GM12878 (cell line): ENCODE measurements at regions not wholly inside any gene's neighbourhood (a gene's known extent, or its start where the extent isn't known, plus 50 kb on each side); places are given as distances from the start of the nearest gene placed in this dataset.
"Not testable (repeated sequence)": the region's sequence is repeated elsewhere in the genome, so short reads cannot be mapped to it uniquely, and the experiment has no call there.

ENCODE experiments used
- ATAC-seq: fragments of 200-7000 bp; cut with Tn5 transposase; 3 replicates; pipeline ENCODE4 v1.9.1; 2020; ENCODE audit warnings: mild to moderate bottlenecking, moderate library complexity
- BruUV-seq: library from RNA; stranded (reverse); fragments of 400-500 nt; replicated peaks from 2 replicates; lab custom pipeline; 2021; lab: Mats Ljungman, UMichigan
- CTCF ChIA-PET: fragments of 300-600 bp; sonication (Branson Sonifier 250); formaldehyde crosslinking; extraction: SDS; loops from one replicate; lab custom pipeline; 2021; ENCODE audit warnings: inconsistent platforms; lab: Yijun Ruan, JAX
- POLR2A ChIA-PET: fragments of 350-600 bp; formaldehyde crosslinking; extraction: SDS; loops from one replicate; lab custom pipeline; 2021; ENCODE audit warnings: inconsistent platforms; lab: Charles Lee
- RAD21 ChIA-PET: fragments of 300-600 bp; sonication (Branson Sonifier 250); formaldehyde crosslinking; loops from one replicate; lab custom pipeline; 2023; ENCODE audit warnings: antibody characterized with exemption; ENCODE audit not compliant: unreplicated experiment; lab: Charles Lee
- SMC1A ChIA-PET: fragments of 300-600 bp; sonication (Branson Sonifier 250); formaldehyde crosslinking; loops from one replicate; lab custom pipeline; 2023; ENCODE audit not compliant: unreplicated experiment, uncharacterized antibody; lab: Charles Lee
- DNase-seq: peaks from one replicate; pipeline ENCODE4 v3.0.0-alpha.2; 2011; ENCODE audit warnings: low read depth, low spot score
- FAIRE-seq: peaks from 3 replicates; lab custom pipeline; 2011; peaks lifted over from hg19 to GRCh38; lab: Jason Lieb, UNC
- H2AFZ ChIP-seq: 2 replicates; pipeline ENCODE4 v1.6.0; 2011; ENCODE audit warnings: low read depth, low read length, control low read depth; ENCODE audit not compliant: control insufficient read depth
- H3K27ac ChIP-seq: 2 replicates; pipeline ENCODE4 v1.5.1; 2011; ENCODE audit warnings: control low read depth; ENCODE audit not compliant: control insufficient read depth, insufficient read depth
- H3K27me3 ChIP-seq, 2 experiments: replicated peaks in 1 of 2; 2 replicates each; pipeline versions ENCODE4 v1.6.0 to v1.6.1; 2011; ENCODE audit warnings: low read length in 1 of 2; ENCODE audit not compliant: control insufficient read depth in 2 of 2, insufficient read depth in 2 of 2
- H3K36me3 ChIP-seq, 2 experiments: 2 replicates each; pipeline ENCODE4 v1.5.1; 2011; ENCODE audit warnings: low read length in 1 of 2; ENCODE audit not compliant: control insufficient read depth in 2 of 2, insufficient read depth in 2 of 2
- H3K4me1 ChIP-seq: 2 replicates; pipeline ENCODE4 v1.6.1; 2011; ENCODE audit warnings: mild to moderate bottlenecking, low read length, moderate library complexity, mixed read lengths; ENCODE audit not compliant: control insufficient read depth, insufficient read depth
- H3K4me2 ChIP-seq: 2 replicates; pipeline ENCODE4 v1.6.0; 2011; ENCODE audit warnings: control low read depth; ENCODE audit not compliant: control insufficient read depth, insufficient read depth
- H3K4me3 ChIP-seq: fragments of 200-600 bp; sonication (generic); 2 replicates; pipeline ENCODE4 v1.5.1; 2016
- H3K79me2 ChIP-seq: 2 replicates; pipeline ENCODE4 v1.6.0; 2011; ENCODE audit warnings: low read length; ENCODE audit not compliant: control insufficient read depth, insufficient read depth
- H3K9ac ChIP-seq: 2 replicates; pipeline ENCODE4 v1.8.0; 2011; ENCODE audit warnings: low read length, control low read depth, mixed read lengths; ENCODE audit not compliant: control insufficient read depth, insufficient read depth
- H3K9me3 ChIP-seq: replicated peaks from 3 replicates; pipeline ENCODE4 v1.5.1; 2011; ENCODE audit warnings: mild to moderate bottlenecking, low read length; ENCODE audit not compliant: control insufficient read depth, insufficient read depth
- H4K20me1 ChIP-seq: 2 replicates; pipeline ENCODE4 v1.6.0; 2011; ENCODE audit not compliant: control insufficient read depth, insufficient read depth
- BRCA1 ChIP-seq: IDR thresholded peaks from 2 replicates; pipeline ENCODE4 v1.6.1; 2011; ENCODE audit warnings: low read depth, low read length, improper control_type of control experiment
- CHD1 ChIP-seq: IDR thresholded peaks from 2 replicates; pipeline ENCODE4 v1.6.1; 2012; ENCODE audit warnings: low read depth, low read length, improper control_type of control experiment
- CHD2 ChIP-seq: IDR thresholded peaks from 2 replicates; pipeline ENCODE4 v1.6.1; 2011; ENCODE audit warnings: low read depth, low read length, improper control_type of control experiment, borderline replicate concordance
- FOXM1 ChIP-seq: IDR thresholded peaks from 2 replicates; pipeline ENCODE4 v1.6.1; 2012; ENCODE audit warnings: low read depth, mild to moderate bottlenecking, inconsistent platforms, low read length, moderate library complexity
- JUNB ChIP-seq: IDR thresholded peaks from 2 replicates; pipeline ENCODE4 v1.6.1; 2016; ENCODE audit warnings: antibody characterized with exemption, mild to moderate bottlenecking
- KLF5 ChIP-seq: fragments of 450-650 bp; IDR thresholded peaks from 2 replicates; pipeline ENCODE4 v1.6.1; 2014; ENCODE audit warnings: mild to moderate bottlenecking; ENCODE audit not compliant: partially characterized antibody
- RBBP5 ChIP-seq: fragments of 200-600 bp; sonication (generic); conservative IDR thresholded peaks from 2 replicates; pipeline ENCODE4 v1.6.1; 2016
- ZNF24 ChIP-seq: fragments of 450-650 bp; IDR thresholded peaks from 2 replicates; pipeline ENCODE4 v1.6.1; 2017; ENCODE audit warnings: antibody characterized with exemption, mild to moderate bottlenecking
- WGBS: methylation state at CpG from one replicate; pipeline ENCODE4 v1.1.6; 2016; ENCODE audit warnings: low lambda C conversion rate; ENCODE audit not compliant: insufficient replicate concordance, insufficient coverage; ENCODE audit errors: missing lambda C conversion rate; 5-methylcytosine and 5-hydroxymethylcytosine counted together
- in situ Hi-C: fragments of 300-500 bp; cut with MboI; formaldehyde crosslinking; loops from 9 replicates; pipeline ENCODE4 v1.14.3; 2018; ENCODE audit warnings: mixed read lengths
- intact Hi-C: fragments of 100-400 bp; cut with micrococcal nuclease; formaldehyde crosslinking; loops from one replicate; pipeline ENCODE4 v1.14.2; 2022; ENCODE audit not compliant: unreplicated experiment
- TF ChIP-seq, protein P1 (sequence below): fragments of 150-350 bp; IDR thresholded peaks from 2 replicates; pipeline ENCODE4 v1.6.1; 2014; ENCODE audit warnings: mild to moderate bottlenecking, low read depth, low read length
- TF ChIP-seq, protein P2 (sequence below): IDR thresholded peaks from 2 replicates; pipeline ENCODE4 v1.6.1; 2011; ENCODE audit warnings: low read depth, low read length, improper control_type of control experiment, borderline replicate concordance

DNA sequence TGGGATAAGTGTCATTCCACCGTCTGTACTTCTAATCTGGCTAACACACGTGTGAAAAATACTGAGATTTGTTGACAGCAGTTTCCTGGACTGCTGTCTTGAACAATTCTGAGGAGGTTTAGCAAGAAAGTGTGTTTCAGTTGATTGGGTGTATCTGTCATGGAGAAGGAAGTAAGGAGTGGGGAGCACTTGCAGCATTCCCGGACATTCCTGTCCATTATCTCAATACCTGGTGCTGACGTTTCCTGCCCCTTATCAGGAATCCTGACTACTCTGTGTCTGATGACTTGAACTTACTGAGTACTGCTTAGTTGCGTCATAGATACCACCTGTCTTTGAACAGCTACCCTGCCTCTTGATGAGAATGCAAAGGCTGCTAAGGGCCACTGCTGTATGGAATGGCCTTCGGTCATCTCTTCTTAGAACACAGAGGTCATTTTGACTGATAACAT is 72.0 kb upstream of the VKORC1L1 start (continued):
- TF ChIP-seq, protein P1, sequence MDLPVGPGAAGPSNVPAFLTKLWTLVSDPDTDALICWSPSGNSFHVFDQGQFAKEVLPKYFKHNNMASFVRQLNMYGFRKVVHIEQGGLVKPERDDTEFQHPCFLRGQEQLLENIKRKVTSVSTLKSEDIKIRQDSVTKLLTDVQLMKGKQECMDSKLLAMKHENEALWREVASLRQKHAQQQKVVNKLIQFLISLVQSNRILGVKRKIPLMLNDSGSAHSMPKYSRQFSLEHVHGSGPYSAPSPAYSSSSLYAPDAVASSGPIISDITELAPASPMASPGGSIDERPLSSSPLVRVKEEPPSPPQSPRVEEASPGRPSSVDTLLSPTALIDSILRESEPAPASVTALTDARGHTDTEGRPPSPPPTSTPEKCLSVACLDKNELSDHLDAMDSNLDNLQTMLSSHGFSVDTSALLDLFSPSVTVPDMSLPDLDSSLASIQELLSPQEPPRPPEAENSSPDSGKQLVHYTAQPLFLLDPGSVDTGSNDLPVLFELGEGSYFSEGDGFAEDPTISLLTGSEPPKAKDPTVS: no peak
- TF ChIP-seq CHD2: no peak
- TF ChIP-seq JUNB: no peak
- TF ChIP-seq KLF5: no peak
- no peak for TF ChIP-seq FOXM1

DNA sequence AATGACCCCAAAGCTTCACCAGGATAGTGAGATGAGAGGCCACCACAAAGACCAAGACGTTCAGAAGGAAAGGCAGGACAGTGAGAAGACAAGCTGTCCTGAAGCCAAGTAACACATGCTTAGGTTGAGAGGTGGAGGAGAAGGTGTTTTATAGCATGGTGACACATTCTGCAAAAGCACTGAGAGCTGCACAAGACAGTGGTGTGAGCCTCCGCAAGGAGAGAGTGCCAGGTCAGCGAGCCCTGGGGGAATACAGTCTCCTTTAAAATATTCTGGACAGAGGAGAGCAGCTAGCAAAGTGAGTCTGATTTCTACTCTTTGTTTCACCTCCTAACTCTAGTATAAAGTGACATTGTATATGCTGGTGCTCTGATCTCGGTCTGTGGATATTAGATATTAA is 68.0 kb upstream of the VKORC1L1 start:
- no peaks in the 10 kb centered on the region for H3K27me3 ChIP-seq
- no peaks in the 10 kb centered on the region for H4K20me1 ChIP-seq
- H3K79me2 ChIP-seq: no peaks in the 10 kb centered on the region
- TF ChIP-seq CHD1 (no peak), ZNF24 (no peak), BRCA1 (no peak), RBBP5 (no peak)
- TF ChIP-seq, protein P2, sequence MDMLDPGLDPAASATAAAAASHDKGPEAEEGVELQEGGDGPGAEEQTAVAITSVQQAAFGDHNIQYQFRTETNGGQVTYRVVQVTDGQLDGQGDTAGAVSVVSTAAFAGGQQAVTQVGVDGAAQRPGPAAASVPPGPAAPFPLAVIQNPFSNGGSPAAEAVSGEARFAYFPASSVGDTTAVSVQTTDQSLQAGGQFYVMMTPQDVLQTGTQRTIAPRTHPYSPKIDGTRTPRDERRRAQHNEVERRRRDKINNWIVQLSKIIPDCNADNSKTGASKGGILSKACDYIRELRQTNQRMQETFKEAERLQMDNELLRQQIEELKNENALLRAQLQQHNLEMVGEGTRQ: no peak
- RAD21 ChIA-PET: no interaction called here
- H3K4me3 ChIP-seq: no peak overlapping the region
- H3K36me3 ChIP-seq: peaks cover 0 to 2% of the 10 kb centered on the region in 2 experiments; a peak in 2 of 4 replicates
- WGBS: 84% methylated on average over 4 of the region's 4 CpGs
- peaks cover 2% of the 10 kb centered on the region; the same call in 2 of the 3 replicates for H3K9me3 ChIP-seq
- in situ Hi-C loops: no loop called here
- no peak overlapping the region for H3K4me2 ChIP-seq
- no peak overlapping the region for H2AFZ ChIP-seq
- SMC1A ChIA-PET: interaction anchor here (1.5 to 2.6 kb wide), 3 partner anchors 9 to 35 kb away, joined by 4 to 8 read pairs (median 7); no protein-coding TSS in a partner anchor
- POLR2A ChIA-PET: interaction anchor here (1.4 kb wide), 1 partner anchor 8 kb away, joined by 4 read pairs; no protein-coding TSS in a partner anchor
- no TSS peak for BruUV-seq
- no peak for ATAC-seq
- DNase-seq: no peak
- no peak for FAIRE-seq
- H3K9ac ChIP-seq: no peak overlapping the region
- CTCF ChIA-PET: interaction anchor here (0.7 to 1.9 kb wide), 5 partner anchors 11 to 37 kb away, joined by 3 to 9 read pairs (median 5); no protein-coding TSS in a partner anchor
- peaks cover 2% of the 10 kb centered on the region for H3K4me1 ChIP-seq
- no peak overlapping the region for H3K27ac ChIP-seq
- intact Hi-C loops: no loop called here

DNA sequence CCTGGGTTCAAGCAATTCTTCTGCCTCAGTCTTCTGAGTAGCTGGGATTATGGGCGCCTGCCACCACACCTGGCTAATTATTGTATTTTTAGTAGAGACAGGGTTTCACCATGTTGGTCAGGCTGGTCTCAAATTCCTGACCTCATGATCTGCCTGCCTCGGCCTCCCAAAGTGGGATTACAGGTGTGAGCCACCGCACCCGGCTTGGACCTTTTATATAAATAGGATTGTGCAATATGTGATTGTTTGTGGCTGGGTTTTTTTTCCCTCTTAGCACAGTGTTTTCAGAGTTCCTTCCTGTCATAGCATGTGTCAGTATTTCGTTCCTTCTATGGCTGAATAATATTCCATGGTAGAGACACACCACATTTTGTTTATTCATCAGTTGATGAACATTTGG is 65.8 kb upstream of the VKORC1L1 start:
- H3K27ac ChIP-seq, in situ Hi-C loops, DNase-seq, POLR2A ChIA-PET, H3K27me3 ChIP-seq, FAIRE-seq, BruUV-seq, H3K9ac ChIP-seq, ATAC-seq, H3K79me2 ChIP-seq, H2AFZ ChIP-seq, H3K36me3 ChIP-seq, H3K4me3 ChIP-seq, H3K4me2 ChIP-seq, H4K20me1 ChIP-seq, intact Hi-C loops, H3K9me3 ChIP-seq: not testable (repeated sequence)
- WGBS: 96% methylated on average over 5 of the region's 5 CpGs
- CTCF ChIA-PET: interaction anchor here (1.4 kb wide), 2 partner anchors 34 to 37 kb away, joined by 3 read pairs; no protein-coding TSS in a partner anchor
- H3K4me1 ChIP-seq: peaks cover 16% of the 10 kb centered on the region
- RAD21 ChIA-PET: interaction anchor here (0.8 kb wide), 1 partner anchor 33 kb away, joined by 3 read pairs; no protein-coding TSS in a partner anchor
- SMC1A ChIA-PET: interaction anchor here (1.2 kb wide), 1 partner anchor 34 kb away, joined by 4 read pairs; no protein-coding TSS in a partner anchor
